PFSK-1 (cell line): ENCODE measurements at regions not wholly inside any gene's neighbourhood (a gene's known extent, or its start where the extent isn't known, plus 50 kb on each side); places are given as distances from the start of the nearest gene placed in this dataset.

Experiments
- FOXP2 ChIP-seq: optimal IDR thresholded peaks from 2 replicates; pipeline ENCODE3; 2011; ENCODE audit warnings: borderline replicate concordance, control low read depth, inconsistent platforms; ENCODE audit not compliant: insufficient read depth; ENCODE audit errors: extremely low read length, extremely low read depth
- REST ChIP-seq, 2 experiments: IDR thresholded peaks; 2 replicates each; pipeline versions ENCODE4 v1.6.1 to v1.8.0; 2011 to 2012; ENCODE audit warnings: low read depth in 2 of 2, low read length in 2 of 2, control low read depth in 1 of 2, inconsistent platforms in 1 of 2, mild to moderate bottlenecking in 1 of 2, moderate library complexity in 1 of 2; ENCODE audit not compliant: insufficient read depth in 1 of 2
- SIN3A ChIP-seq: IDR thresholded peaks from 2 replicates; pipeline ENCODE4 v1.6.1; 2012; ENCODE audit warnings: mild to moderate bottlenecking, low read length, moderate library complexity, borderline replicate concordance; ENCODE audit not compliant: insufficient read depth
- TAF1 ChIP-seq: IDR thresholded peaks from 2 replicates; pipeline ENCODE4 v1.6.1; 2012; ENCODE audit warnings: low read length, control low read depth, borderline replicate concordance; ENCODE audit not compliant: insufficient read depth

- TF ChIP-seq TAF1 (no peak), REST (IDR thresholded peaks at IDR 0.05; ENCODE audit: insufficient read depth in 1 of 2, low read depth in 2 of 2, low read length in 2 of 2) (no peak), SIN3A (no peak), FOXP2 (no peak)
Measured at GRCh38 chr1:147444381-147444780, 96.9 kb upstream of the BCL9 start.
